GM18868 (cell line): ENCODE measurements at regions not wholly inside any gene's neighbourhood (a gene's known extent, or its start where the extent isn't known, plus 50 kb on each side); places are given as distances from the start of the nearest gene placed in this dataset.
"Not testable (repeated sequence)": the region's sequence is repeated elsewhere in the genome, so short reads cannot be mapped to it uniquely, and the experiment has no call there.

ENCODE experiments used
- ATAC-seq: cut with Tn5 transposase; IDR thresholded peaks from one replicate; pipeline ENCODE4 v1.9.1; 2021; ENCODE audit warnings: mild to moderate bottlenecking, moderate library complexity; ENCODE audit not compliant: unreplicated experiment

DNA sequence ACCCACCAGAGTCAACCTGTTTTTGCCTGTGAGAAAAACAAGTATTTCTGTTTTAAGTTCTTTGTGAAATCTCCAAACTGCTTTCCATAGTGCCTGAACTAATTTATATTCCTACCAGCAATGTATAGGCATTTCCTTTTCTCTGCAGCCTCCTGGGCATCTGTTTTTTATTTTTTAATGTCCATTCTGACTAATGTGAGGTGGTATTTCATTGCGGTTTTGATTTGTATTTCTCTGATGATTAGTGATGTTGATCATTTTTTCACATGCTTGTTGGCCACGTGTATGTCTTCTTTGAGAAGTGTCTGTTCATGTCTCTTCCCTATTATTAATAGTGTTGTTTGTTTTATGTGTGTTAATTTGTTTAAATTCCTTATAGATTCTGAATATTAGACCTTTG, 820.5 kb downstream of the MCTP2 start:
- no peak for ATAC-seq

GRCh38 chr15:95059346-95059905, 828.1 kb downstream of the MCTP2 start:
- no peak for ATAC-seq

DNA sequence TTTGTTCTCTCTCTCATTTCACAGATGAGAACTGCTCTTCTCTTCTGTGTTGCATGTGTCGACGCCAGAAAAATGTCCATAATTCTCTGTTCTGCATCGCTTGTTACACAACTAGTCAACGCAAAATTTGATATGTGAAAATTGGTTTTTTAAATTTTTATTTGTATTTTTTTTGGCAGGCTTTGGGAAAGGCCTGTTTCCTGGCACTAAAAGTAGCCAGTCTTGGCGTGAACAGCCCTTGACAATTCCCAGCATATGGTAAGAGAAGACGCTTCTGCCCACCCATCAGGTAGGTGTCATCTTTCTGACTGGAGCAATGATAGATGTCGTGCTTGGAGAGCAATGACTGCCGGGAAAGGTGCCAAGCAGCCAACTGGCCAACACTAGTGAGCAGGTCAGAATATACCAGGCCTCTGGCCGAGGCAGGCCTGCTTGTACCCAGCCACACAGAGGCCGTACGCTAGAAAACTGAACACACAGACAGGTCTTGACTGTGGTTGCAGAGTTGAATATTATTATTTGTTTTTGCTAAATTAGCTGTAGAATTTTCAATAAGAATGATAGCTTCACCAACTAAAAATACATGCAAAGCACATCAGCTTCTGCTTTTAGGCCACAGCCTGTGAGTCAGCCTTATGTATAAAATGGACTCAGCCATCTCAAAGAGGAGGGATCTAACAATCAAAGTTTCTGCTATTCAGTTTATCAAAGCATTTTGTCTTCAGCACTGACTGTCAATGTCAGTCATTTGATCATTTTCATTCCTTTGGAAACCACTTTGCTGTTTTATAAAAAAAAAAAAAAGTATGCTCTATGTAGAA, 837.5 kb downstream of the MCTP2 start:
- no peak for ATAC-seq

DNA sequence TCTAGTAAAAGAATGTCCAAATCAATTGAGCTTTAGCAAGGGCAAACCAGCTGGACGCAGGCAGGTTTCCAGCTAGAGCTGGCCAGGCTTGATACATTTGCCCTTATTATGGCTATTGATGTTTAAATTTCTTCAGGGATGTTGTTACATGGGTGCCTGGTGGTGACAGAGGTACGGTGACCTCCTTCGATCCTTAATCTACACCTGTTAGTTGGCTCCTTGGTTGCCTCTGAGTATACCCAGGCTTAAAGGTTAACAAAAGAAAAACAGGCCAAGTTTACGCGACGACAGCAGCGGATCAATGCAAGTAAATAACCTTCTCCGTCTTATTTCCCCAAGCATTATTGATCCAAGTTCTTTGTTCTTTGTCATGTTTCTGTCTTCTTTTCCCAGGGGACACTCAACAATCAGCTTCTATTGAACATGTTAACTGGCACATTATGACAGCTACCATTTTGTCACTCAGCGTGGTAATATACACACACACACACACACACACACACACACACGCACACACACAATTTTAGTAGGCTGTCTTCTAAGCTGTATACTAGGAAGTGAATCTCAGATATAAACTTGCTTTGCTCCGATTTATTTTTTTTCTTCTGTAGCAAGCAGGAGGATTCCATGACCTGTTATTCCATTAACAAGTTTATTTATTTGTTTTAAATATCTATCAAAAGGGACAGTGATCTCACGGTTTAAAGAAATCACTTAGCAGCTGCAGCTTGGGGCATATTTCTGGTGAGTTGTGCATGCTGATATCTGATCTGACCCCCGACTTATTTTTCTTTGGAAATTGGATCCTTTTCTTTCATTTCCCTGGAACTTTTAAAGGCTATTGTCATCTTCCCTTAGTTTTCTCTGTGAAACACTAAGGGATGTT, 844.7 kb downstream of the MCTP2 start:
- ATAC-seq: no peak

GRCh38 chr15:95076678-95076990, 845.3 kb downstream of the MCTP2 start:
- ATAC-seq: no peak

DNA sequence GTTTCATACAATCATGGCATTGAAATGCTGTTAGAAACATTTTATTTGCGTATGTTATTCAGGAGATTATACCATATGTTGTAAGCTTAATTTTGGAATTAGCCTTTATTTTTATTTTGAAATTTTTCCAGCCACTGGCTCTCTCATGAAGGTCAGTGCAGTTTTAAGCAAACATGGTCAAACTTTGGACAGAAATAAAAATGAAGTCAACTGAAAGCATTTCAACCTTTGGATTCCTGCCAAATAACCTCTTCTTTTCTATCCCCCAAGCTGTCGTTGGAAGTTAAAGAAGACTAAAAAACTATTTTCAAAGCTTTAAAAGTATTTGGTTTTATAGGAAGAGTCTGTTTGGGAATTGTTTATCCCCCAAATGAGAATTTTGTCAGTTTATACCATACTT, 846.6 kb downstream of the MCTP2 start:
- ATAC-seq: no peak

- ATAC-seq: not testable (repeated sequence)
Observed at GRCh38 chr15:95080228-95080627, 848.9 kb downstream of the MCTP2 start.

- no peak for ATAC-seq
Observed at GRCh38 chr15:95085056-95085455, 853.7 kb downstream of the MCTP2 start.

DNA sequence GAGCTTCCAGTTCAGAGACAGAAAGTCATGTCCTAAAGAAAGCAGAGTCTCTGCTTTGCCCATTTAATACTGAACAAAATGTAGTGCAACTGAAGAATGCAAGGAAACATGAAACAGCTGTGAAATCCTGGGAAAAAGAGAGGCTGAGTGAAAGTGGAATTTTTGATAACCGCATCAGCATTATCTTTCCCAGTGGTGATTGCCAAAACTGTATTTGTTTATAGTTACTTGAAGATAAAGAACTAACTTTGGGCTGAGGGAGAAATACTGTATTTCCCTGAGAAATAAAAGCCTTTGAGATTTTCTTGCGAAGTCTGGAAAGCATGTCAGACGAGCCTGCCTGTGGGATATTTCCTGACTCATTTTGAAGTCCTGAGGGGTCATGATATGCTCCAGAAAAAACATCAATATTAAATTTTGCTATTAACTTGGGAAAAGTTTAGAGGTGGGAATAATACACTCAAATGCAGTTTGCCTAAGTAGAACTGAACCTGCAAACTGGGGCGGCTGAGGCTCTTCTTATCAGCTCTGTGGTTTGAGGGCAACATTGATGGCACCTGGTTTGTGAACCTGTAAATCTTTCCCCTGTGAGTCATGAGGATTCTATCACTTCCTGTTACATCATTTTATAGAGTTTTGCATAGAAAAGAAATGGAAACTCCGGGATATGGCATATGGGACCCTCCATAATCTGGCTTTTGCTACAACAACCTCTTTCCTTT, 855.3 kb downstream of the MCTP2 start:
- ATAC-seq: no peak

- no peak for ATAC-seq
Observed at GRCh38 chr15:95087253-95087609, 855.9 kb downstream of the MCTP2 start.

- ATAC-seq: no peak
Observed at GRCh38 chr15:95091444-95091843, 860.1 kb downstream of the MCTP2 start.

DNA sequence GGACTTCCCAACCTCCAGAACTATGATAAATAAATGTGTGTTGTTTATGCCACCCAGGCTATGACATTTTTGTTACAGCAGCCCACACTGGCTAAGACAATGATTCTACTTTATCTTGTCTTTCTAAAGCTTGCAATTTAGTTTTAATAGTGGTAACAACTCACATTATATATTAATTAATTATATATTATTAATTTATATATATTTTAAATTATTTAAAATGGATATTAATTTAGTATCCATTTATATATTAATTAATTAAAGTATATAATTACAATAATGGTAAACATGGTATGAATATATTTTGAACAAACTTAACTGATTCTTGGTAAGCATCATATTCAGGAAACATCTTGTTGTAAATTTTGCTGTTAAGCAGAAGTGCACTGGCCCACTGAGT, 863.9 kb downstream of the MCTP2 start:
- ATAC-seq: no peak

- no peak for ATAC-seq
Observed at GRCh38 chr15:95096651-95097050, 865.3 kb downstream of the MCTP2 start.

DNA sequence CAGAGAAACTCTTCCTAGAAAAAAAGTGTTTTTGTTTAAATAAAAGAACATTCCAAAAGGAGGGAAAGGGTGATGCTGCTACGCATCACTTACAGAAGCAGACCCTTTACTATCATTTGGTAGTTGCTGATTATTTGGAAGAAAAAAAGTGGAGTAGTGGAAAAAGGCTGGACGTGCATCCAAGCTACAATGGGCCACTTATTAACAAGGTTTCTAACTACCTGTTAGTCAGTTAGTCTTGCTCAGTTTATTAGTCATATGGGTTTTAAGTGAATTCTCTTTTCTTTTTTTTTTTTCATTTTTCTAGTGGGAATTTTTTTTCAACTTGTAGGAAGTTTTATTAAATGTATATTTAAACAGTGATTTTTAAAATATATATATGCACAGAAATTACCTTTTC, 866.0 kb downstream of the MCTP2 start:
- no peak for ATAC-seq

DNA sequence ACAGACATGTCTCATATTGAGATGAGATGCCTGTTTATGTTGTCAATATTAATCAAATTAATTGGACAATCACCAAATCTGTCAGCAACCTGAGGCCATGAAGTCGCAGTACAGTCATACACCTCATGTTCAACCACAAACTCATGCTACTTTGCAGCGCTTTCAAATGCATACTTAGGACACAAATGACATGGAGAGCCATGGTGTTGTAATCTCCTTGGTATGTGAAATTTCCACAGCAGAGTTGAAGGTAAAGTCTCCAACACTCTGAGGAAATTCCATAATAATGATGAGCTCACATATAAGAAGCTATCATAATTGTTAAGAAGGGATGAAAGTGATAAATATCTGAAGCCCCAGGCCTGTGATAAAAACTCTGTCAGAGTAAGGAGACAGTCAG, 873.9 kb downstream of the MCTP2 start:
- no peak for ATAC-seq

DNA sequence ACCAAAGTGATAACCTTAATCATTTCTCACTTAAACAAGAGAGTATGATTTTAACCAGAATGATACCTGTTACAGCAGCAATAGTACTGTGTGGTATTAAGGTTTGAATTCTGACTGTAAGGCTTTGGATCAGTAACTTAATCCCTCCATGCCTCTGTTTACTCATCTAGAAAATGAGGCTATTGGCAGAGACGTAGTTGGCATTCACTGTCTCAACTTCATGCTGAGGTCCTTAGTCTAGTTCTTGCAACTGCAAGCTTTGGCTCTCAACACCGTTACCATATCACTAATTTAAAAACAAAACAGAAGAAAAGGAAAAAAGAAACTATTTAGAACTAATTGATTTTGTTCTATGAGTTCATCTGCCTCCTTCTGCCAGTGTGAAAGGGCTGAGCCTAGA, 875.4 kb downstream of the MCTP2 start:
- ATAC-seq: no peak

DNA sequence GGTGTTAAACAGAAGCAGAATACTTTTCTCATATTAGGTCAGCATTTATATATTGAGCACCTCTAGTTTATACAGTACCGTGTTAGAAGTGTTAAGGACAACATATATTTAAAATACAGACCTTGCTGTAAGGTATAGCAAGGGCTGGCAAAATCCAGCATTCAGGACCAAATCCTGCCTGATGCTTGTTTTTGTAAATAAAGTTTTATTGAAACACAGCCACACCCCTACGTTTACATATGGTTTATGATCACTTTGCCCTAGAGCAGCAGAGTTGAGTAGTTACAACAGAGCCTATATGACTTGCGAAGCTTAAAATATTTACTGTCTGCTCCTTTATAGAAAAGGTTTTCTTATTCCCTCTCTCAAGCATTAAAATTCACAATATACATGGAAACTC, 877.3 kb downstream of the MCTP2 start:
- ATAC-seq: no peak

DNA sequence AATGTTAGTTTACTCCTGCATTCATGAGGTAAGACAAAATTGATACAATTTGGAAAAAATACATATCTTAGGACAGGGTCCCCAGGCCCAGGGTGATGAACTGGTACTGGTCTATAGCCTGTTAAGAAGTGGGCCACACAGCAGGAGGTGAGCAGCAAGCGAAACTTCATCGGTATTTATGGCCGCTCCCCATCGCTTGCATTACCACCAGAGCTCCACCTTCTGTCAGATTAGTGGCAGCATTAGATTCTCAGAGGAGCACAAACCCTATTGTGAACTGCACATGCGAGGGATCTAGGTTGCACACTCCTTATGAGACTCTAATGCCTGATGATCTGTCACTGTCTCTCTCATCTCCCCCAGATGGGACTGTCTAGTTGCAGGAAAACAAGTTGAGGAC, 880.6 kb downstream of the MCTP2 start:
- no peak for ATAC-seq

DNA sequence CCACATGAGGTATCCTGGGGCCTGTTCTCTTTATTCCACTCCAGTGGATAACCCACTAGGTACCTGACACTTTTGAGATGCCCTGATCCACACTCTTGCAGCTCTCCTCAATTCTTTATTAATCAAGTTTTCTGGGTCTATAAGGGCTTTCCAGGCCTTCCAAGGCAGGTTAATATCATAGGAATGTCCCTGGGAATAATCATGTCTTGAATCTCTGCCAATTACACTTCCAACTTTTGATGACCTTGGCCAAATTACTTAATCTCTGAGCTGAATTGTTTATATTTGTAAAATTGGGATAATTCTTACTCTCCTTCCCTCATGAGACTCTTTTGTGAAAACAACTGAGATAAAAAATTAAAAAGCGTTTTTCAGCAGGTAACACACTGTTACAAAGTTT, 881.7 kb downstream of the MCTP2 start:
- ATAC-seq: no peak

DNA sequence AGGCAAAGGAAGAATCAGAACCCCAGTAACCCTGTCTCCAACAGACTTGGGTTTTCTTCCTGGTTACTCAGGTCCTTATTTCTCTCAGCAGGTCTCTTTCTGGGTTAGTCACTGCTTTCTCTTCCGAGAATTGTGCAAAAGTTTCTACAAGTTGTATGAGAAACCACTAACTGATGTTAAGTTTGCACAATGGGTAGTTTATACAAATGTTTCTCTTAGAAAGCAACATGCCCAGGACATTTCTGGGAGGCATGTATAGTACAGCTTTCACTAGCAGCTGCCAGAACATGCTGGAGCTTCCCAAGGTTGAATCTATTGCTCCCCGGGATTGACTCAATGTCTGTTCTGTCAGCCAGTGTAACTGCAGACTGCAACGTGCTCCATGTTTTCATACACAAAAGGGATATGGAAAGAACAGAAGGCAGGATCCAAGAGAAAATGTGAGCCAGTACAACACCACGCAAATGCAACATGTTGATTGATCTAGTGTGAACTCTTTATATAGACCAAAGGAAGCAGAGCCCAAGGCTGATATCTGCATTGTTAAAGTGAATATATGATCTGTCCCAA, 887.8 kb downstream of the MCTP2 start:
- ATAC-seq: no peak

DNA sequence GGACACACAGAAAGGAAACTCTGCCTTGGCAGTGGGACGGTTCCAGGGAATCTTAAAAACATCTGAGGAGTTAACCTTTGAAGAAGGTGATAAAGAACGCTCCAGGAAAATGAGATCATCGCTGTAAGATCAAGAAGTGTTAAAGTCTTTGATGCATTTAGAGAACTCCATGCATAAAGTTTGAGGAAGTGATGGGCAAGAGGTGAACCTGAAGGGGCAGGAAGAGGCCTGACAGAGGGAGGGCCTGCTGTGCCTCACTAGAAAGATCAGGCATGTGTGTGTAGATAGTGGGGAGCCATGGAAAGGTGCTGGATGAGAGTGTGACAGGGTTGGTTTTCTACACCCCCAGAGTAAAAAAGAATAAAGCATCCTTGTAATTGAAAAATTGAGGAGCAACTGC, 889.2 kb downstream of the MCTP2 start:
- no peak for ATAC-seq
